ENCODE measurements at regions not wholly inside any gene's neighbourhood (a gene's known extent, or its start where the extent isn't known, plus 50 kb on each side); places are given as distances from the start of the nearest gene placed in this dataset.

DNA sequence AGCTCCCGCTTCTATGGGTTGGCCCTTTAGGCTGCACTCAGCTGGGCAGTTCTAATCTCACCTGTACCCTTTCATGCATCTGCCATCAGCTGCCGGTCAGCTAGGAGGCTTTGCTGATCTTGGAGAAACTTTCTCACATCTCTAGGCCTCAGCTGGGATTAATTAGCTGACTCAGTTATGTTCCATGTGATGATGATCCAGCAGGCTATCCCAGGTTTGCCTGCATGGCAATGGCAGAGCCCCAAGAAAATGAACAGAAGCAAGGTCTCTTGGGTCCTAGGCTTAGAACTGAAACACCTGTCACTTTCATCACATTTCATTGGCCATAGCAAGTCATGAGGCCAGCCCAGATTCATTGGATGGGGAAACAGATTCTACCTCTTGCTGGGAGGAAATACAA, 304.6 kb upstream of the TBC1D5 start:
- Histone ChIP-seq H3K23me2 (ENCODE audit: insufficient read length, low read depth, low read length, poor library complexity, severe bottlenecking) (no peaks in the 10 kb centered on the region), H2BK5ac (ENCODE audit: insufficient read length, low read length) (no peak overlapping the region), H3K9ac (ENCODE audit: extremely low read depth, insufficient read length, low read length) (no peak overlapping the region), H3K18ac (ENCODE audit: insufficient read length, low read depth, low read length) (no peak overlapping the region), H3K27me3 (ENCODE audit: insufficient read depth, low read length) (no peaks in the 10 kb centered on the region), H3K79me1 (ENCODE audit: insufficient read depth, low read depth, low read length, poor library complexity, severe bottlenecking) (no peaks in the 10 kb centered on the region), H4K20me1 (ENCODE audit: control insufficient read depth, insufficient read depth, insufficient read length) (no peaks in the 10 kb centered on the region), H3K9me3 (ENCODE audit: control insufficient read depth, low read depth, low read length) (no peaks in the 10 kb centered on the region), H3K79me2 (ENCODE audit: insufficient read depth, low read length) (no peaks in the 10 kb centered on the region), H3K56ac (ENCODE audit: insufficient read length, low read depth, low read length) (no peak overlapping the region), H3K4ac (ENCODE audit: low read depth, low read length) (no peak overlapping the region), H3K4me1 (ENCODE audit: insufficient read depth, low read length) (no peaks in the 10 kb centered on the region), H4K8ac (replicated peaks; ENCODE audit: insufficient read length, low read depth, low read length) (no peak overlapping the region), H2AFZ (ENCODE audit: low read length) (no peak overlapping the region), H2BK12ac (ENCODE audit: insufficient read length, low read depth, low read length) (no peak overlapping the region), H3K4me2 (ENCODE audit: insufficient read depth, insufficient read length, low read length) (no peak overlapping the region), H3T11ph (ENCODE audit: low read length) (no peak overlapping the region), H4K91ac (ENCODE audit: insufficient read length, low read depth, low read length) (no peak overlapping the region), H3K14ac (ENCODE audit: insufficient read depth, low read length) (no peak overlapping the region), H3K23ac (ENCODE audit: insufficient read length, low read depth, low read length) (no peak overlapping the region), H2BK120ac (ENCODE audit: low read depth, low read length, poor library complexity, severe bottlenecking) (no peak overlapping the region), H2BK15ac (ENCODE audit: low read depth, low read length) (no peak overlapping the region), H2BK20ac (ENCODE audit: low read depth, low read length, poor library complexity, severe bottlenecking) (no peak overlapping the region), H4K5ac (ENCODE audit: insufficient read length, low read depth, low read length) (no peak overlapping the region), H2AK5ac (ENCODE audit: insufficient read length, low read length) (no peak overlapping the region), H3K27ac (ENCODE audit: insufficient read length, low read depth, low read length) (no peak overlapping the region)
- WGBS (ENCODE audit: extremely low coverage, insufficient read length, low lambda C conversion rate): no CpG with 5 or more reads among the region's 2 CpGs
- no peaks in the 10 kb centered on the region for H3K9me3 Mint-ChIP-seq
- H3K36me3 Mint-ChIP-seq (ENCODE audit: insufficient read depth in 1 of 3, low read depth in 3 of 3): no peaks in the 10 kb centered on the region
- no peak for DNase-seq
- H3K27ac Mint-ChIP-seq: no peak overlapping the region
- H3K4me3 Mint-ChIP-seq: no peak overlapping the region
- no peaks in the 10 kb centered on the region for H3K27me3 Mint-ChIP-seq (ENCODE audit: low read depth)
- TF ChIP-seq, protein P1, sequence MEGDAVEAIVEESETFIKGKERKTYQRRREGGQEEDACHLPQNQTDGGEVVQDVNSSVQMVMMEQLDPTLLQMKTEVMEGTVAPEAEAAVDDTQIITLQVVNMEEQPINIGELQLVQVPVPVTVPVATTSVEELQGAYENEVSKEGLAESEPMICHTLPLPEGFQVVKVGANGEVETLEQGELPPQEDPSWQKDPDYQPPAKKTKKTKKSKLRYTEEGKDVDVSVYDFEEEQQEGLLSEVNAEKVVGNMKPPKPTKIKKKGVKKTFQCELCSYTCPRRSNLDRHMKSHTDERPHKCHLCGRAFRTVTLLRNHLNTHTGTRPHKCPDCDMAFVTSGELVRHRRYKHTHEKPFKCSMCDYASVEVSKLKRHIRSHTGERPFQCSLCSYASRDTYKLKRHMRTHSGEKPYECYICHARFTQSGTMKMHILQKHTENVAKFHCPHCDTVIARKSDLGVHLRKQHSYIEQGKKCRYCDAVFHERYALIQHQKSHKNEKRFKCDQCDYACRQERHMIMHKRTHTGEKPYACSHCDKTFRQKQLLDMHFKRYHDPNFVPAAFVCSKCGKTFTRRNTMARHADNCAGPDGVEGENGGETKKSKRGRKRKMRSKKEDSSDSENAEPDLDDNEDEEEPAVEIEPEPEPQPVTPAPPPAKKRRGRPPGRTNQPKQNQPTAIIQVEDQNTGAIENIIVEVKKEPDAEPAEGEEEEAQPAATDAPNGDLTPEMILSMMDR (conservative IDR thresholded peaks at IDR 0.05): no peak
- H3K4me1 Mint-ChIP-seq: peaks cover 0 to 7% of the 10 kb centered on the region in 2 experiments; a peak in 3 of 4 replicates
